ENCODE measurements at regions not wholly inside any gene's neighbourhood (a gene's known extent, or its start where the extent isn't known, plus 50 kb on each side); places are given as distances from the start of the nearest gene placed in this dataset.

GRCh38 chr12:28866715-28867503 is 282.2 kb upstream of the FAR2 start:
- Histone ChIP-seq H2BK15ac (ENCODE audit: low read depth, low read length) (no peak overlapping the region), H3K79me1 (ENCODE audit: insufficient read depth, low read depth, low read length, poor library complexity, severe bottlenecking) (no peaks in the 10 kb centered on the region), H2BK20ac (ENCODE audit: low read depth, low read length, poor library complexity, severe bottlenecking) (no peak overlapping the region), H2AK5ac (ENCODE audit: insufficient read length, low read length) (no peak overlapping the region), H3T11ph (ENCODE audit: low read length) (no peak overlapping the region), H4K5ac (ENCODE audit: insufficient read length, low read depth, low read length) (no peak overlapping the region), H3K56ac (ENCODE audit: insufficient read length, low read depth, low read length) (no peak overlapping the region), H3K4ac (ENCODE audit: low read depth, low read length) (no peak overlapping the region), H3K23me2 (ENCODE audit: insufficient read length, low read depth, low read length, poor library complexity, severe bottlenecking) (no peaks in the 10 kb centered on the region), H3K27me3 (ENCODE audit: insufficient read depth, low read length) (no peaks in the 10 kb centered on the region), H2BK120ac (ENCODE audit: low read depth, low read length, poor library complexity, severe bottlenecking) (no peak overlapping the region), H3K23ac (ENCODE audit: insufficient read length, low read depth, low read length) (no peak overlapping the region), H3K18ac (ENCODE audit: insufficient read length, low read depth, low read length) (no peak overlapping the region), H2BK12ac (ENCODE audit: insufficient read length, low read depth, low read length) (no peak overlapping the region), H3K79me2 (ENCODE audit: insufficient read depth, low read length) (no peaks in the 10 kb centered on the region), H3K27ac (ENCODE audit: insufficient read length, low read depth, low read length) (no peak overlapping the region), H3K4me1 (ENCODE audit: insufficient read depth, low read length) (0 out of 2 replicates have a peak, but pooled peaks cover 3% of the 10 kb centered on the region), H2AFZ (ENCODE audit: low read length) (no peak overlapping the region), H3K4me2 (ENCODE audit: insufficient read depth, insufficient read length, low read length) (no peak overlapping the region), H2BK5ac (ENCODE audit: insufficient read length, low read length) (no peak overlapping the region), H4K8ac (replicated peaks; ENCODE audit: insufficient read length, low read depth, low read length) (no peak overlapping the region), H4K91ac (ENCODE audit: insufficient read length, low read depth, low read length) (no peak overlapping the region), H3K9me3 (ENCODE audit: control insufficient read depth, low read depth, low read length) (no peaks in the 10 kb centered on the region), H3K9ac (ENCODE audit: extremely low read depth, insufficient read length, low read length) (no peak overlapping the region), H4K20me1 (ENCODE audit: control insufficient read depth, insufficient read depth, insufficient read length) (no peaks in the 10 kb centered on the region), H3K14ac (ENCODE audit: insufficient read depth, low read length) (no peak overlapping the region)
- Mint-ChIP-seq H3K4me1 (peaks cover 22 to 24% of the 10 kb centered on the region in 2 experiments), H3K4me3 (no peak overlapping the region), H3K27ac (no peak overlapping the region), H3K36me3 (ENCODE audit: insufficient read depth in 1 of 3, low read depth in 3 of 3) (no peaks in the 10 kb centered on the region), H3K9me3 (no peaks in the 10 kb centered on the region; a peak in 1 of 5 replicates), H3K27me3 (ENCODE audit: low read depth) (peaks cover 33% of the 10 kb centered on the region)
- no peak for DNase-seq
- TF ChIP-seq CTCF (conservative IDR thresholded peaks at IDR 0.05): no peak
- WGBS (ENCODE audit: extremely low coverage, insufficient read length, low lambda C conversion rate): no CpG with 5 or more reads among the region's 7 CpGs

All from H9 (cell line).